ENCODE measurements at regions not wholly inside any gene's neighbourhood (a gene's known extent, or its start where the extent isn't known, plus 50 kb on each side); places are given as distances from the start of the nearest gene placed in this dataset.

DNA sequence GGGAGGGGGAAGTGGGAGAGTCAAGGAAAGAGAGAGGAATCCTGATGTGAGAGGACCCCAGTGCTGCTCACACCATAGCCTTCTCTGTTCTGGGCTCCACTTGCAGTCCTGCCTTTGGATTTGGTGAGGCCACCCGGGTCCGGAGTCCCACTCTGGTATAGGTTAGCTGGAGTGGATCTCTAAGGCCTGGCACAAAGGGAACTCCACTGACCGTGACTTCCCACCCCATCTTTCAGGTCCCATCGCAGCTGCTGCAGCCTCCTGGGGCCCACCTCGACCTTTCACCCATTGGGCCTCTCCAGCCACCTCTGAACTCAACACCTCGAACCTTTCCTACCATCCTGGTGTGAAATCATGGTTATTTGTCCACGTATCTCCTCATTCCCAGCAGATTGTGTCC, 324.4 kb downstream of the MATN1 start:
- intact Hi-C loops (cut with DNase I; ENCODE audit: low total_unique reads): no loop called here
- Histone ChIP-seq H3K4me1 (no peaks in the 10 kb centered on the region), H3K9me3 (no peaks in the 10 kb centered on the region), H3K27ac (no peak overlapping the region), H3K27me3 (replicated peaks in 1 of 7) (peaks cover 0 to 21% (median 0%) of the 10 kb centered on the region in 7 donors), H3K4me3 (no peak overlapping the region), H3K36me3 (no peaks in the 10 kb centered on the region)
- peak; percentile 27 for DNase-seq
- TF ChIP-seq, protein P1, sequence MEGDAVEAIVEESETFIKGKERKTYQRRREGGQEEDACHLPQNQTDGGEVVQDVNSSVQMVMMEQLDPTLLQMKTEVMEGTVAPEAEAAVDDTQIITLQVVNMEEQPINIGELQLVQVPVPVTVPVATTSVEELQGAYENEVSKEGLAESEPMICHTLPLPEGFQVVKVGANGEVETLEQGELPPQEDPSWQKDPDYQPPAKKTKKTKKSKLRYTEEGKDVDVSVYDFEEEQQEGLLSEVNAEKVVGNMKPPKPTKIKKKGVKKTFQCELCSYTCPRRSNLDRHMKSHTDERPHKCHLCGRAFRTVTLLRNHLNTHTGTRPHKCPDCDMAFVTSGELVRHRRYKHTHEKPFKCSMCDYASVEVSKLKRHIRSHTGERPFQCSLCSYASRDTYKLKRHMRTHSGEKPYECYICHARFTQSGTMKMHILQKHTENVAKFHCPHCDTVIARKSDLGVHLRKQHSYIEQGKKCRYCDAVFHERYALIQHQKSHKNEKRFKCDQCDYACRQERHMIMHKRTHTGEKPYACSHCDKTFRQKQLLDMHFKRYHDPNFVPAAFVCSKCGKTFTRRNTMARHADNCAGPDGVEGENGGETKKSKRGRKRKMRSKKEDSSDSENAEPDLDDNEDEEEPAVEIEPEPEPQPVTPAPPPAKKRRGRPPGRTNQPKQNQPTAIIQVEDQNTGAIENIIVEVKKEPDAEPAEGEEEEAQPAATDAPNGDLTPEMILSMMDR (IDR thresholded peaks at IDR 0.05 in 8 of 11, conservative IDR thresholded peaks at IDR 0.05 in 3 of 11): no peak
- TF ChIP-seq POLR2AphosphoS5 (IDR thresholded peaks at IDR 0.05): no peak
- WGBS, 5 donors: 69 to 81% (median 77%) methylated on average over 7 of the region's 7 CpGs

DNA sequence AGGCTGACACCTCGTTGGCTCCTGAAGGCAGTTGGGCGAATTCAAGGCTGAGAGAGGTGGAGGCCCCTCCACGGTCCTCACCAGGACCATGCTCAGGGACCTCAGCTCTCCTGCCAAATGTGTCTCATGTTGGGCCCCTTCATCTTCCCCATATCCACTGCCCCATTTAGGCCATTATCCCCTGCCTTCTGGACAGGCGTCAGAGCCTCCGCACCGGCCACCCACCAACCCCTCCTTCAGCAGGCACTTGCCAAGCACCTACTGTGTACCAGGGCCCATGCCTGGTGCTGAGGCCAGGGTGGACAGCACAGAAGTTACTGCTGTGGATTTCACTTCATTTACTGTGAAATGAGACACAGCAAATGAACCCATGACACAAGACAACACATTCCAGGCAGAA, 325.8 kb downstream of the MATN1 start:
- WGBS, 5 donors: 70 to 91% (median 88%) methylated on average over 6 of the region's 6 CpGs
- intact Hi-C loops (cut with DNase I; ENCODE audit: low total_unique reads): no loop called here
- no peaks in the 10 kb centered on the region for H3K36me3 ChIP-seq
- peaks cover 0 to 14% (median 0%) of the 10 kb centered on the region in 7 donors for H3K27me3 ChIP-seq (replicated peaks in 1 of 7)
- no peaks in the 10 kb centered on the region for H3K4me1 ChIP-seq
- peak; percentile 36 for DNase-seq
- no peak overlapping the region for H3K27ac ChIP-seq
- TF ChIP-seq POLR2A (IDR thresholded peaks at IDR 0.05) (no peak), POLR2AphosphoS5 (IDR thresholded peaks at IDR 0.05) (no peak)
- TF ChIP-seq, protein P1 (IDR thresholded peaks at IDR 0.05 in 8 of 11, conservative IDR thresholded peaks at IDR 0.05 in 3 of 11): no peak
- no peaks in the 10 kb centered on the region for H3K9me3 ChIP-seq
- no peak overlapping the region for H3K4me3 ChIP-seq

DNA sequence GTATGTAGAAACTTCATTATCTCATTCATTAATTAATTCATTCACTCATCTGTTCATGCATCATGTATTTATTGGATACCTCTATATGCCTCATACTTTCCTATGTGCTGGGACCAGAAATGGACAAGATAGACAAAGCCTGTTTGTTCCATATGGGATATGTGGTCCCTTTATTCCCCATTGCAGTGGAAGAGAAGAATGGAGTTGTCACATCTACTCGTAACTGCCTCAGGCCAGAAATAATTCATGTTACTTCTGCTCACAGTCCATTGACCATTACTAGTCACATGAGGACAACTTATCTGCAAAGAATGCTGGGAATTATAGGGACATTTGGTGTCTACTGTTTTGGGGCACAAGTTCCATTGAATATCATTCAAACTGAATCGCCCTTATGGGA, 327.8 kb downstream of the MATN1 start:
- peaks cover 0 to 15% (median 0%) of the 10 kb centered on the region in 7 donors for H3K27me3 ChIP-seq (replicated peaks in 1 of 7)
- no peak for TF ChIP-seq POLR2A (IDR thresholded peaks at IDR 0.05)
- TF ChIP-seq, protein P1 (IDR thresholded peaks at IDR 0.05 in 8 of 11, conservative IDR thresholded peaks at IDR 0.05 in 3 of 11): no peak
- no peak for TF ChIP-seq POLR2AphosphoS5 (IDR thresholded peaks at IDR 0.05)
- no peaks in the 10 kb centered on the region for H3K4me1 ChIP-seq
- DNase-seq: no peak
- no peaks in the 10 kb centered on the region for H3K36me3 ChIP-seq
- intact Hi-C loops (cut with DNase I; ENCODE audit: low total_unique reads): no loop called here
- WGBS, 5 donors: 89 to 94% (median 92%) methylated on average over 2 of the region's 2 CpGs
- no peak overlapping the region for H3K4me3 ChIP-seq
- H3K9me3 ChIP-seq: no peaks in the 10 kb centered on the region
- H3K27ac ChIP-seq: no peak overlapping the region

DNA sequence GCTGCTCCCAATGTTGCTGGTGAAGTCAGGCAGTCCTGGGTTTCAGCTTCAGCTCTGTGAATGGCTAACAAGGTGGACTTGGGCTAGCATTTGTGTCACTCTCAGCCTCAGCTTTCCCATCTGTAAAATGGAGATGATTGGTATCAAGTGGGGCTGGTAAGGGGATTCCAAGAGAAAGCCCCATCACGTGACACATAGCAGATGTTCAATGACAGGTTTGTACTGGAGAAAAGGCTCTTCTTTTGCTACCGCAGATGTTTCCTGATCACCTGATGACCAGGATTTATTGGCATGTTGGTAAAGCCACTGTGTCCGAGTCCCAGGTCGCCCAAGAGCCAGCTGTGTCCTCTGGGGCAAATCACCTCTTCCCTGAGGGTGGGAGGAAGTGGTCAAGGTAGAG, 335.0 kb downstream of the MATN1 start:
- peak; percentile 19 for DNase-seq
- WGBS, 5 donors: 65 to 79% (median 69%) methylated on average over 4 of the region's 4 CpGs
- Histone ChIP-seq H3K36me3 (no peaks in the 10 kb centered on the region), H3K27ac (no peak overlapping the region), H3K4me3 (no peak overlapping the region), H3K9me3 (no peaks in the 10 kb centered on the region), H3K27me3 (replicated peaks in 1 of 7) (peaks cover 0 to 50% (median 0%) of the 10 kb centered on the region in 7 donors), H3K4me1 (no peaks in the 10 kb centered on the region)
- intact Hi-C loops (cut with DNase I; ENCODE audit: low total_unique reads): no loop called here
- no peak for TF ChIP-seq POLR2AphosphoS5 (IDR thresholded peaks at IDR 0.05)
- TF ChIP-seq, protein P1 (IDR thresholded peaks at IDR 0.05 in 8 of 11, conservative IDR thresholded peaks at IDR 0.05 in 3 of 11): no peak
- no peak for TF ChIP-seq POLR2A (IDR thresholded peaks at IDR 0.05)

Measured in spleen (tissue), 11 donors.